Superior temporal gyrus (tissue), 1 donor: ENCODE measurements at regions not wholly inside any gene's neighbourhood (a gene's known extent, or its start where the extent isn't known, plus 50 kb on each side); places are given as distances from the start of the nearest gene placed in this dataset.
A peak's percentile ranks its signal among the peaks of the same experiment; 100 is the strongest.
"Not testable (repeated sequence)": the region's sequence is repeated elsewhere in the genome, so short reads cannot be mapped to it uniquely, and the experiment has no call there.

Experiments used
- DNase-seq: peaks from one replicate; pipeline ENCODE4 v3.0.0-alpha.2; 2016; ENCODE audit errors: extremely low spot score

DNA sequence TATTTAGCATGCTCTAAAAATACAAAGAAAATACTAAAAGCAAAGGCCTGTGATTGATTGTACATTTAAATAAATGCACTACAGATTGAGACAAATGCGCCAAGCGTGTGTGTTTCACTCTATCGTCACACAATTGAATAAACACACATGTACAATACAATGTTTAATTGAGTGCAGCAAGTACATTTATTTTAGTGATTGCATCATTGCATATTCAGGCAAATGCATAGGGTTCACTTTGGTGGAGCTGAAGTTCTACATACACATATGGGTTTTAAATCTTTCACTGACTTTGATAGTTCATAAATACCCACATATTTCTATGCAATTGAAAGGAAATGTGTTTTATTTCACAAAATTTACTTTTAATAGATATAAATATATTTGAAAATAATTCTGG lies 750.6 kb upstream of the MMS22L start:
- DNase-seq, result no peak

- no peak for DNase-seq
These were observed 753.4 kb upstream of the MMS22L start for GRCh38 chr6:98036344-98036923.

- no peak for DNase-seq
These were observed 754.6 kb upstream of the MMS22L start for GRCh38 chr6:98037571-98037970.

- no peak for DNase-seq
These were observed 756.4 kb upstream of the MMS22L start for GRCh38 chr6:98039443-98039842.

- DNase-seq, result peak; percentile 68
These were observed 757.0 kb upstream of the MMS22L start for GRCh38 chr6:98039904-98040607.

DNA sequence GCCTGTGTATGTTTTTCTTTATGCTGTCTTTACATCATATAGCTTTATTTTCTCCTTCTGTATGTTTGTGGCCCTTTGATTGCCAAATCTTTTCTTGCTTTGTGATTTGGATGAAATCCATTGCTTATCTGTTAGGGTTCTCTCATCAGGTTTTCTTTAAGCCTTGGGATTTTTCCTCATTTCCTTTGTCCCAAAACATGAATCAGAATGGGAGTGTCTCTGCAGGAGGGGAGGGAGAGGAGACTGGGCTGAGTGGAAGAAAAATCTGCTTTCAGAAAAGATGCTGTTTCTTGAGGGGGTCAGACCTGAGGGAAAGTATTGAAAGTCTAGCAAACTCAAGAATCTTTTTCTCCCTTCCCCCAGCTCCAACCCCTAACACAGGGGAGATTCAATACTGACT lies 758.0 kb upstream of the MMS22L start:
- no peak for DNase-seq

DNA sequence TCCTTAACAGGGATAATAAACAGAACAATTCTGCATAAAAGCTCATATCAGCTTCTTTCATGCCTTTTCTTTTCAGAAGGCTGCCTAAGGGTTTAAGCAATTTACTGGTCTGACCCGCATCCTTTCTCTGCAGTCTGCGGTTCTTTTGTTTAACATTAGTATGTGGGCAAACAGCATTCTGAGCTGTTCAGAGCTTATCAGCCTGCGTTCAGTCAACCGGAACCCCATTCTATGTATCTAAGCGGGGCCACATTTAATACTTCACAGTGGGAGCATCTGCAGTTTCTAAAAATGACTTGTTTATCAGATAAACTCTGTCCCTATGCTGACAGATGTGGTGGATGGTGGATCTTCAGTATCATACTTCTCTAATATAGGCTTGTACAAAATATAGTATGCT lies 758.9 kb upstream of the MMS22L start:
- peak; percentile 26 for DNase-seq

- DNase-seq, result peak; percentile 39
These were observed 761.1 kb upstream of the MMS22L start for GRCh38 chr6:98044151-98044561.

DNA sequence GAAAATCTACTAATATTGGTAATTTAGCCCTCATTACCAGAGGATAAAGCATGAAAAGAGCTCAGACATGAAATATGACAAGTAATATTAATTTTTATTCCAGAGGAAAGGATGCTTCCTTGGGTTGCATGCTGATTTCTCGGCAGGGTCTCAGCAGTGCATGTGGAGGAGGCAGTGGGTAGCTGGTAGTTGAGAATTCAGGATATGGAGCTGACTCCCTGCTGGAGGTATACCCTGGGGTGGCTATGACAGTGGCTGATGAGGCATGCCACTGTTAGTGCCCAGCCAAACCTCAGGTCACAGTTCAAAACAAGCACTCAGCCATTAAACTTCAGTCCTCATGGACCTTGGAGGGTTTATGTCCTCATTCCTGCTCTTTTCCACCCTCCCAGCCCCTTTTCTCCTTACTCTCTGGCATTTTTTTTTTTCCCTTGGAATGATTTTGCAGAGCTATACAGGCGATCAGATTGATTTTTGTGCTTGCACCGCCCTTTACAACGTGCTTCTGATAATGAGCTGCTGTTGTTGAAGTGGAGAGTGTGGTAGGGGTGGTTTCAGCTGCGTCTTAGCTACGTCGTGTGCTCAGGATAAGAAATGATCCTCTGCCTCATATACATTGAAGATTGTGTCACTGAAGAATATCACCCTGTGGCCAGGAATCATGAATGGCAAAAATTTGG lies 761.9 kb upstream of the MMS22L start:
- no peak for DNase-seq

DNA sequence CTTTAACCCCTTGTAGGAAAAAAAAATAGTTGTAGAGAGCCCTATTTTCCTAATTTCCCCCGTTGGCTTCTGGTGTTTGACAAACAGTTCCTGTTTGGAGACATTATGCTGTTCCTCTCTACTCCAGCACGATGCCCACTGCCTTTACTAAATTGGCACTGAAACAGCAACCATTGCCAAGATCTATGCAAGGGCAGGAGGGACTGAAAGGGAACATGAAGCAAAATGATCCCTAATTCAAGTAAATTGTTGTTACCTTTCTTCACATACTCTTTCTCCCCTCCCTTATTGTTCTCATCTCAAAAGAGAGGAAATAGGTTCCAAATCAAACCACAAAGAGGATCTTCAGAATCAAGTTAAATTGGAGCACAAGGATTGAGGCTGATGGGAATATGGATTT lies 764.1 kb upstream of the MMS22L start:
- DNase-seq, result no peak

DNA sequence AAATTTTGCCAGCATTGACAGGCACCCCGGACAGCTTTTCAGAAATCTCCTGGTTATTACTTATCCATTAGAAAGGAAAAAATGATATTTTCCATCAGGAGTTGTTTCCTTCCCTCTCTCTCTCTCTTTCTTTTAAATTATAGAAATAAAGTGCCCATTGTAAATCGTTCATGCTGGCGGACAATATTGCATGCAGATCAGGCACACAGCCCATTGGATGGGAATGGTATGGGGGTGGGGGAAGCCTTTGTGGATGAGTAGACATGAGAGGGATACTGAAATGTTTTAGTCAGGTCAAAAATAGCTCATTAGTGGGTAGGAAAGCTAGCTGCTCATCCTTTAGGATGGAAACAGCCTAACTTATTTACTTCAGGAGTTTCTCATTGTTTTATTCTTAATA lies 764.9 kb upstream of the MMS22L start:
- no peak for DNase-seq

DNA sequence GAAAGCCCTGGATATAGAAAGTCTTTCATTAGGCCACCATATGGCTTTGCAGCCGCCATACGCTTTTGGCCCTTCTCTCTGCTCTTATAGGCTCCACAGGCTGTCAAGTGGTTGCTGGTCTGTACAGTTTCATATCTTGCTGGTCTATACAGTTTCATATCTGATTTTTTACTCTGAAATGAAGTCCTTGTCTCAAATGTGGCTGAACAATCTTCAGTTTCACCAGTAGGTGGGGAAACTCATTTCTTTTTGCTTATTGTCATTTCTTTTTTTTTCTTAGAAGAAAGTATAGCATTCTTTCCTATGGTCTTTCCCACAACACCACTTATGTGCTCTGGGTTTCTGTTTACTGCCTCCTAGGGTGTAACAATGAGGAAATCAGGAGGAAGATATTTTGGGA lies 771.4 kb upstream of the MMS22L start:
- no peak for DNase-seq

DNA sequence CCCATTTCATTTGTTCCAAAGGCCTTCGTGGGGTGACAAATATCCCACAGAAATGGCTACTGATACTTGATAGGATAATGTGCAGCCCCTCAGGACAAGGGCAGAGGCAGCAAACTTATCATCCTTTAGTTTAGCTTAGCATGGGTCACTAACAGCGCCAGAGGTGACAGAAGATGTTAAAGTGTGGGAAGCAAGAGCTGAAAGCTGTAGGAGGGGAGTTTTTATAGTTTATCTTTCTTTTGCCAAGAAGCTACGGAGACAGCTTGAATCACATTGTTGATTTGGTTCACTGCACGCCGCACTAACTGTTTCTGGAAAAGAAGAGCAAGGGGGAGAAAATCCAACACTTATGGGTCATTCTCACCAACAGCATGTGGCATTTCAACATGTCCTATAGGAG lies 773.9 kb upstream of the MMS22L start:
- DNase-seq, result no peak

- DNase-seq, result no peak
These were observed 767.0 kb upstream of the POU3F2 start for GRCh38 chr6:98067375-98067774.

DNA sequence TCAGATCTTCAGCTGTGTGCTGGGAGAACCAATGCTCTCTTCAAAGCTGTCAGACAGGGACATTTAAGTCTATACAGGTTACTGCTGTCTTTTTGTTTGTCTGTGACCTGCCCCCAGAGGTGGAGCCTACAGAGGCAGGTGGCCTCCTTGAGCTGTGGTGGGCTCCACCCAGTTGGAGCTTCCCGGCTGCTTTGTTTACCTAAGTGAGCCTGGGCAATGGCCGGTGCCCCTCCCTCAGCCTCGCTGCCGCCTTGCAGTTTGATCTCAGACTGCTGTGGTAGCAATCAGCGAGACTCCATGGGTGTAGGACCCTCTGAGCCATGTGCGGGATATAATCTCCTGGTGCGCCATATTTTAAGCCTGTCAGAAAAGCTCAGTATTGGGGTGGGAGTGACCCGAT lies 745.8 kb upstream of the POU3F2 start:
- not testable (repeated sequence) for DNase-seq

- DNase-seq, result no peak
These were observed 742.0 kb upstream of the POU3F2 start for GRCh38 chr6:98092331-98092730.

DNA sequence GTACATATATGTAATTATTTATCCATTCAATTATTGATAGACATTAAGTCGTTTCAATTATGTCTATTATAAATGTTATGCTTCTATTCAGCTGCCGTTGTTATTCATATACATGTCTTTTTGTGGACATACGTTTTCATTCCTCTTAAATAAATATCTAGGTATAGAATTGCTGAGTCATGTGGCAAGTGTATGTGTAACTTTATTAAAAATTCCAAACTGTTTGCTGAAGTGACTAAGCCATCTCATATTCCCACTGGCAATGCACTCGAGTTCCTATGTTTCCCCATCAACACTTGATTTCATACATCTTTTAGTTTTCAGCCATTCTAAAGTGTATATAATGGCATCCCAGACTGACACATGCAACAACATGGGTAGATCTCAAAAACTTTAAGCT lies 739.7 kb upstream of the POU3F2 start:
- DNase-seq, result no peak

DNA sequence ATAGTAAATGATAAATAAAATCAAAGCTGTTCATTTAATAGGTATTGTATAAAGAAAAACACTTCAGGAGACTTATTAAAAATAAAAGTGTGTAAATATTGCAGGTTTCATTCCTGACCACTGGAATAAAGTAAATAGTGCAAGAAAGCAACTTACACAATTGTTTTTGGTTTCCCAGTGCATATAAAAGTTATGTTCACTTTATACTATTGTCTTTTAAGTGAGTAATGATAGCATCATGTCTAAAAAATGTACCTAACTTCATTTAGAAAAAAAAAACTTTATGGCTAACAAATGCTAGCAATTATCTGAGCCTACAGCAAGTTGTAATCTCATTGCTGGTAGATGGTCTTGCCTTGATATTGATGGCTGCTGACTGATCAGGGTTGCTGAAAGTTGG lies 726.6 kb upstream of the POU3F2 start:
- no peak for DNase-seq

GRCh38 chr6:98116455-98116854 lies 717.9 kb upstream of the POU3F2 start:
- DNase-seq, result no peak

DNA sequence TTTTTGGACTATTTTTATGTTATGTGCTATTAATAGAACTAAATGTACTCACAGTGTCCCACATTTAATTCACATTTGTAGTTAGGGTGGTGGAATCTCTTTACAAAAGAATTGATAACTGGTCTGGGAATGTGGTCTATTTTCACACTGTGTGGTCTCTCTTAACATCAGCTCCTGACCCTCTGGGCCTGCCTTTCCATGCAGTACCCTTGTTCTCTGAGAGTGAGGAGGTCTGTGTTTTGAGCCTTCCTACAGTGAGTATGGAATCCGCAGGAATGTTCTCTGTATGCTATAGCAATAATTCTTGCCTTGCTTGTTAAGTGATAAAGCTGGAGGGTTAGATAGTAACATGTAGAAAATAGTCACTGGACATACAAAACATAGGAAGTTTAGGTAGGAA lies 717.3 kb upstream of the POU3F2 start:
- DNase-seq, result no peak

DNA sequence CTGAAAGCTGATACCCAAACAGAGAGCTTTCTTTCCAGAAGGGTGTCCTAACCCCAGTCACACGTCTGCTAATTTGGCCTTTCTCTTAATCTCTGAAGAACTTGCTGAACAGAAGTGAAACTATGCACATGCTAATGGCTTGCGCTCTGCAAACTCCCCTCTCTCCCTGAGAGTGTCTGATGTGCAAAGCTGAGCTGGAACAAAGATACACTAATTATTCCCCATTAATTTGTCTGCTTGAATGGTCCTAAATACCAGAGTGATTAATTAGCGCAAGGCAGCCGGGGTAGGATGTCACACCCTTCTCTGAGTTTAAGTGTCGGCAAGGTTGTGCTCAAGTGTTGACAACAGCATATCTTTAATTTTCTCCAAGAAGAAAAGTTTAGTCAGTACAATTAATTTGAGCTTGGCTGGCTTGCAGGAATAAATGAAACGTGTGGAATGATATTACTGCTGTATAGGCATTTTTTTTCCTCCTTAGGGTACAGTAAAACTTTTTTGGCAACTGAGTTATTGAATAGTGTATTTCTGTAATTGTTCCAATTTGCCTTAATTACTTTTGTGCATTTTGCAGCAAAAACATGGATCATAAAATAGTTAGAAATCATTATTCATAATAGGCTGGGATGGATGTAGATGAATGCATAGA lies 715.9 kb upstream of the POU3F2 start:
- no peak for DNase-seq

- no peak for DNase-seq
These were observed 710.2 kb upstream of the POU3F2 start for GRCh38 chr6:98124171-98124570.
